ENCODE measurements at regions not wholly inside any gene's neighbourhood (a gene's known extent, or its start where the extent isn't known, plus 50 kb on each side); places are given as distances from the start of the nearest gene placed in this dataset.
A peak's percentile ranks its signal among the peaks of the same experiment; 100 is the strongest.
"Not testable (repeated sequence)": the region's sequence is repeated elsewhere in the genome, so short reads cannot be mapped to it uniquely, and the experiment has no call there.

GRCh38 chr6:135680964-135681913 lies 170.3 kb upstream of the PDE7B start:
- no peak overlapping the region for H3K4me3 ChIP-seq (ENCODE audit: low read length)
- H3K9me3 ChIP-seq (ENCODE audit: control insufficient read depth, low read length): no peaks in the 10 kb centered on the region
- ATAC-seq: no peak
- WGBS: 80% methylated on average over 2 of the region's 2 CpGs
- DNase-seq: no peak
- no peak overlapping the region for H3K27ac ChIP-seq (ENCODE audit: low read length)
- intact Hi-C loops (cut with DNase I): no loop called here
- no peaks in the 10 kb centered on the region for H3K4me1 ChIP-seq (ENCODE audit: control insufficient read depth, insufficient read depth, low read length)
- no peaks in the 10 kb centered on the region for H3K27me3 ChIP-seq (ENCODE audit: control insufficient read depth, insufficient read depth)

GRCh38 chr6:135686784-135687301 lies 164.7 kb upstream of the PDE7B start:
- H3K4me1 ChIP-seq (ENCODE audit: control insufficient read depth, insufficient read depth, low read length): no peaks in the 10 kb centered on the region
- WGBS: 35% methylated on average over 2 of the region's 2 CpGs
- ATAC-seq (peak; percentile 29 to 59), DNase-seq (no peak)
- no peak overlapping the region for H3K27ac ChIP-seq (ENCODE audit: low read length)
- no peak overlapping the region for H3K4me3 ChIP-seq (ENCODE audit: low read length)
- intact Hi-C loops (cut with DNase I): no loop called here
- H3K27me3 ChIP-seq (ENCODE audit: control insufficient read depth, insufficient read depth): no peaks in the 10 kb centered on the region
- H3K9me3 ChIP-seq (ENCODE audit: control insufficient read depth, low read length): no peaks in the 10 kb centered on the region

- ATAC-seq; H3K27ac ChIP-seq (ENCODE audit: low read length); H3K9me3 ChIP-seq (ENCODE audit: control insufficient read depth, low read length); H3K4me3 ChIP-seq (ENCODE audit: low read length); DNase-seq; H3K27me3 ChIP-seq (ENCODE audit: control insufficient read depth, insufficient read depth); intact Hi-C loops (cut with DNase I); H3K4me1 ChIP-seq (ENCODE audit: control insufficient read depth, insufficient read depth, low read length): not testable (repeated sequence)
- 89% methylated on average over 6 of the region's 6 CpGs for WGBS
Measured at GRCh38 chr6:135688476-135688875, 163.0 kb upstream of the PDE7B start.

- intact Hi-C loops (cut with DNase I): no loop called here
- no peaks in the 10 kb centered on the region for H3K27me3 ChIP-seq (ENCODE audit: control insufficient read depth, insufficient read depth)
- no peak overlapping the region for H3K4me3 ChIP-seq (ENCODE audit: low read length)
- H3K27ac ChIP-seq (ENCODE audit: low read length): no peak overlapping the region
- no peaks in the 10 kb centered on the region for H3K4me1 ChIP-seq (ENCODE audit: control insufficient read depth, insufficient read depth, low read length)
- DNase-seq: no peak
- no peak for ATAC-seq
- 75% methylated on average over 2 of the region's 2 CpGs for WGBS
- no peaks in the 10 kb centered on the region for H3K9me3 ChIP-seq (ENCODE audit: control insufficient read depth, low read length)
Measured at GRCh38 chr6:135692426-135692825, 159.1 kb upstream of the PDE7B start.

- no peaks in the 10 kb centered on the region for H3K9me3 ChIP-seq (ENCODE audit: control insufficient read depth, low read length)
- DNase-seq (no peak), ATAC-seq (no peak)
- 74% methylated on average over 7 of the region's 7 CpGs for WGBS
- no peak overlapping the region for H3K27ac ChIP-seq (ENCODE audit: low read length)
- no peak overlapping the region for H3K4me3 ChIP-seq (ENCODE audit: low read length)
- H3K27me3 ChIP-seq (ENCODE audit: control insufficient read depth, insufficient read depth): no peaks in the 10 kb centered on the region
- intact Hi-C loops (cut with DNase I): no loop called here
- H3K4me1 ChIP-seq (ENCODE audit: control insufficient read depth, insufficient read depth, low read length): no peaks in the 10 kb centered on the region
Measured at GRCh38 chr6:135693811-135694370, 157.6 kb upstream of the PDE7B start.

GRCh38 chr6:135699705-135700104 lies 151.8 kb upstream of the PDE7B start:
- ATAC-seq (peak in 1 of 2 donors; percentile 70), DNase-seq (peak in 1 of 3 donors; percentile 19)
- H3K4me3 ChIP-seq (ENCODE audit: low read length): no peak overlapping the region
- 78% methylated on average over 3 of the region's 3 CpGs for whole genome bisulfite sequencing
- H3K27me3 ChIP-seq (ENCODE audit: control insufficient read depth, insufficient read depth): no peaks in the 10 kb centered on the region
- no peak overlapping the region for H3K27ac ChIP-seq (ENCODE audit: low read length)
- H3K4me1 ChIP-seq (ENCODE audit: control insufficient read depth, insufficient read depth, low read length): no peaks in the 10 kb centered on the region
- intact Hi-C loops (cut with DNase I): no loop called here
- H3K9me3 ChIP-seq (ENCODE audit: control insufficient read depth, low read length): no peaks in the 10 kb centered on the region

- Histone ChIP-seq H3K27me3 (ENCODE audit: control insufficient read depth, insufficient read depth) (no peaks in the 10 kb centered on the region), H3K27ac (ENCODE audit: low read length) (no peak overlapping the region), H3K4me1 (ENCODE audit: control insufficient read depth, insufficient read depth, low read length) (no peaks in the 10 kb centered on the region), H3K4me3 (ENCODE audit: low read length) (no peak overlapping the region), H3K9me3 (ENCODE audit: control insufficient read depth, low read length) (no peaks in the 10 kb centered on the region)
- intact Hi-C loops (cut with DNase I): no loop called here
- DNase-seq (no peak), ATAC-seq (no peak)
- WGBS: 72% methylated on average over 3 of the region's 3 CpGs
Measured at GRCh38 chr6:135701426-135701825, 150.1 kb upstream of the PDE7B start.

GRCh38 chr6:135703007-135703406 lies 148.5 kb upstream of the PDE7B start:
- intact Hi-C loops (cut with DNase I): no loop called here
- DNase-seq: no peak

GRCh38 chr6:135703621-135704020 lies 147.9 kb upstream of the PDE7B start:
- no peaks in the 10 kb centered on the region for H3K9me3 ChIP-seq (ENCODE audit: control insufficient read depth, low read length)
- H3K27me3 ChIP-seq (ENCODE audit: control insufficient read depth, insufficient read depth): no peaks in the 10 kb centered on the region
- no peak overlapping the region for H3K4me3 ChIP-seq (ENCODE audit: low read length)
- ATAC-seq (no peak), DNase-seq (no peak)
- intact Hi-C loops (cut with DNase I): no loop called here
- WGBS: 86% methylated on average over 3 of the region's 3 CpGs
- H3K4me1 ChIP-seq (ENCODE audit: control insufficient read depth, insufficient read depth, low read length): no peaks in the 10 kb centered on the region
- H3K27ac ChIP-seq (ENCODE audit: low read length): no peak overlapping the region

More at GRCh38 chr6:135703007-135703406, 148.5 kb upstream of the PDE7B start:
- no peaks in the 10 kb centered on the region for H3K27me3 ChIP-seq (ENCODE audit: control insufficient read depth, insufficient read depth)
- no peaks in the 10 kb centered on the region for H3K9me3 ChIP-seq (ENCODE audit: control insufficient read depth, low read length)
- no peak overlapping the region for H3K4me3 ChIP-seq (ENCODE audit: low read length)
- H3K27ac ChIP-seq (ENCODE audit: low read length): no peak overlapping the region
- H3K4me1 ChIP-seq (ENCODE audit: control insufficient read depth, insufficient read depth, low read length): no peaks in the 10 kb centered on the region
- ATAC-seq: no peak
- 92% methylated on average over 1 of the region's 1 CpG for WGBS

- Histone ChIP-seq H3K4me3 (ENCODE audit: low read length) (no peak overlapping the region), H3K27ac (ENCODE audit: low read length) (no peak overlapping the region), H3K4me1 (ENCODE audit: control insufficient read depth, insufficient read depth, low read length) (no peaks in the 10 kb centered on the region), H3K9me3 (ENCODE audit: control insufficient read depth, low read length) (no peaks in the 10 kb centered on the region), H3K27me3 (ENCODE audit: control insufficient read depth, insufficient read depth) (no peaks in the 10 kb centered on the region)
- no peak for ATAC-seq
- WGBS: 76% methylated on average over 1 of the region's 1 CpG
- intact Hi-C loops (cut with DNase I): no loop called here
- no peak for DNase-seq
Measured at GRCh38 chr6:135707426-135707825, 144.1 kb upstream of the PDE7B start.

- Histone ChIP-seq H3K27me3 (ENCODE audit: control insufficient read depth, insufficient read depth) (no peaks in the 10 kb centered on the region), H3K9me3 (ENCODE audit: control insufficient read depth, low read length) (no peaks in the 10 kb centered on the region), H3K4me3 (ENCODE audit: low read length) (no peak overlapping the region), H3K4me1 (ENCODE audit: control insufficient read depth, insufficient read depth, low read length) (no peaks in the 10 kb centered on the region), H3K27ac (ENCODE audit: low read length) (no peak overlapping the region)
- 91% methylated on average over 5 of the region's 5 CpGs for WGBS
- intact Hi-C loops (cut with DNase I): no loop called here
- DNase-seq: no peak
- ATAC-seq: no peak
Measured at GRCh38 chr6:135710042-135710441, 141.5 kb upstream of the PDE7B start.
